HG02840 (cell line): ENCODE measurements at regions not wholly inside any gene's neighbourhood (a gene's known extent, or its start where the extent isn't known, plus 50 kb on each side); places are given as distances from the start of the nearest gene placed in this dataset.
"Not testable (repeated sequence)": the region's sequence is repeated elsewhere in the genome, so short reads cannot be mapped to it uniquely, and the experiment has no call there.

Experiments
- ATAC-seq: cut with Tn5 transposase; IDR thresholded peaks from one replicate; pipeline ENCODE4 v1.9.1; 2021; ENCODE audit warnings: mild to moderate bottlenecking, moderate library complexity, moderate number of reproducible peaks; ENCODE audit not compliant: unreplicated experiment, low FRiP score

DNA sequence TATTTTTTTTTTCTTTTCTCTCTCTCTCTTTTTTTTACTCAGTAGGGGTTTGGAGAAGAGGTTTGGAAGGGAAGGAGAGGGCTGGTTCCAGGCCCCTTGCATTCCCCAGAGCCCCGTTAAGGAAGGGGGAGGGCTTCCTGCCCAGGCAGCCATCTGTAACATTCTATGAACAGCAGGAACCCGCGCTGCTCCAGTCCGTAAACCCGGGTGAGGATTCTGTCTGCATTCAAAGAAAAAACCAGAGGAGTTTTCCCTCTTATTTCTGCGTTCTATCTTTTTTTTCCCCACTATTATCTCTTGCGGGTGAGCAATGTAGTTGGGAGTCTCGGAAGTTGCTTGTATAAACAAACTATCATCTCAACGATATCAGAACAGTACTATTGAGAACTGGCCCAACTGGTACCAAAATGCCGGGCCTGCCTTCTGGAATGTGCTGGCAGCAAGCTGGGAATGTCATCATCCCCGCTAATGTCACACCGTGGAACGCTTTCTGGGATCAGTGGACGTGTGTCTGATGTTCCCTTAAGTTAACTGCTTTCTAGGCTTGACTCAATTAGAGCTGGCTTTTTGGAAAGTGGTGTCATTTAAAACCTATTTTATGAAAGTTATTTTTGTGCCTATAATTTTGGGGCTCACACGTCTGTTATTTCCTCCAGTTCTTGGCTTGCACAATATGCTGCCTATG lies 153.1 kb upstream of the MEOX2 start:
- ATAC-seq, result no peak

DNA sequence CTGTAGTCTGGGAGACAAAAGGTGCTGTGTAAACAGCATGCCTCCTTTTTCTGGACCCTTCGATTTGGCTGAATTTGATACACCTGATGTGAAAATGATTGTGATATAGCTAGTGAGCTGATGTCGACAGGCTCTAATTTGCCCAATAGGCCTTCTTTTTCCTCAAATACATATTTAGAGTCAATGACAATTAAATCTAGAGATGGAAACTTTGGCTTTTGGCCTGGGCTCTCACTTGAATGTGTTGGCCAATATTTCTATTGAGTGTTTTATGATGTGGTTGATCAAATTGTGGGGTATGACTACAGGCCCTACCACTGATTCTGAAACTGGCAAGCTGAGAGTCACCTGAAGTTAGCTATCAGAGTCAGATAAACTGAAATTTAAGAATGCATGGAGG lies 151.8 kb upstream of the MEOX2 start:
- no peak for ATAC-seq

DNA sequence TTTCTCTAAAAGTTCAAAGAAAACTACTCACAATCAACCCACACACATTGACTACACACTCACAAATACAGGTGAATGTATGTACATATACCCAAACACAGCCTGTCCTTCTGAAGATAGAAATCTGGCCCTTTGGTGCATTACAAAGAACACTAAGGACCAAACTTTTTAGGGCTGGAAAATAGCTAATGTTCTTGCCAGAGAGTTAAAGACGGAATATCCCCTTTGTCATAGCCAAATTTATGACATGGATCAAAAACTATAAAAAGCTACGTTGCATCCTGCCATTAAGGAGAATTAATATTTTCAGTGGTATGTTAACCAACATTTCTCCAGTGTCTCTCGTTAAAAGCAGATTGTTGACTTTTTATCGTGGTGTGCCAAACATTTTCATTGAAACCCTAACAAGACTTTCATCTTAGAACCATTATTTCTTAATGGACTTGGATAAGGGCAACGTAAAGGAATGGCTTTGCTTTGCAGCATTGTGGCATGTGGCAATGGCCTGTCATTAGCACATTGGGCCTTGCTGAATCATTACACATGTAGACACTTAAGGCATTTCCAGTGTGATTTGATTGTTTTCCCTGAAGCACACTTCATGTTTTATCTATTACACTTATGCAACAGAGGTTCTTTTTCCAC lies 150.9 kb upstream of the MEOX2 start:
- no peak for ATAC-seq

DNA sequence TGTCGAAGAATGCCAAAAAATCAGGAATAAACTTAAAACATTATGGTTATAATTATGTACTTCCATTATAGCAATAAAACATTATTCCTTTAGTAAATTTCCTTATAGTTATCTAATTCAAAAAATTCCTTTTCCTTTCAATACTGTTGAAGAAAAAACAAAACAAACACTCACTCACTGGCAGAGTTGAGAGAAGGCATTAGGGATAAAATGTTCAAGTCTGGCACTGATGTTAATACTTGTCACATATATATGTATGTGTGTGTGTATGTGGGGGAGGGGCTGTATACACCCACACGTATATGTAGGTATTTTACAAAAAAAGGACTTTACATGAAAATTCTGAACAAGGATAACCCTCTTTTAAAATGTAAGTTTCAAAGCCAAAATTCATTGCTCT lies 150.2 kb upstream of the MEOX2 start:
- ATAC-seq, result no peak

DNA sequence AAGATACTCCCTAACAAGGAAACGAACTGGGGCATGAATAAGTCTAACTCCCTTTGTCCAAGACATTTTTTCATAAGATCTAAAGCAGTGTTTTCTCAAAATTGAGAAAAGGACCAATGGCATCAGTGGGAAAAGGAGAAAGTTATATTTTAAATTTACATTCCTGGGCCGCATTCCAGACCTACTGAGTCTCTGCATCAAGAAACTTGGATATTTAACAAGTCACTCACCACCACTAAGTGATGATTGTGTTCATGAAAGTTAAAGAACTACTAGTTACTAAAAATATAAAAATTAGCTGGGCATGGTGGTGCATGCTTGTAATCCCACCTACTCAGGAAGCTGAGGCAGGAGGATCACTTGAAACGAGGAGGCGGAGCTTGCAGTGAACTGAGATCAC lies 149.6 kb upstream of the MEOX2 start:
- ATAC-seq, result no peak

DNA sequence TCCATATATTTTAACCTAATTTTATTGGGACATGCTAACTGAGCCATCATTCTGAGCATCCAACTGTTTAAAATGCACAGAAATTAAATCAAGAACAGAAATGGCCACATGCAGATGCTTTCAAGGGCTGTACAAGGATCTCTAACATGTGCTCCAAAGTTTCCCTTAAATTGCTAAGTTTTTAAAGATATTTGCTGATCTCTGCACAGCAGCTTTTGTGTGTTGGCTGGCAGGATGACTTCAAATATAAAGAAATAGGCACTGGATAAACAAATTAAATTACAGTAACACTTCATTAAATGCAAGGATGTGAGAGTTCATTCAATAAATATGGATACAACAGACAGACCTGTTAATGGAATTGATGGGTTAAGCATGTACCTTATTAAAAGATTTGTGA lies 148.0 kb upstream of the MEOX2 start:
- no peak for ATAC-seq

DNA sequence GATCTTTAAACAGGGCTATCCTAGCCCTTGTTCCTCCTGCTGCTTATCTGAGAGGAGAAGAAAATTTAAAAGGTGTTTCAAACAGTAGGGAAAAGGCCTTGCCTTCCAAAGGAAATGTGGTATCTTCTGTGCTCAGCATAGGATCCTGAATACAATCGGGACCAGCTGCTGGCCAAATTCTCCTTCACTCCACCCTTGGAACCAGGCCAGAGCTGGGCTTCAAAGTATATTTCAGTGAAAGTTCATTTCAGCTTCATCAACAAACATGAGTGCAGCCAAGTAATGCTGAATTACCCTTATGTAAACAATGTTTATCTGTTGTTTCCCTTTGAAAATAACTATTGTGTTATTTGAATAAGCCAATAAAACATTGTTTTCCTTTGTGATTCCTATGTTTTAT lies 146.5 kb upstream of the MEOX2 start:
- ATAC-seq, result no peak

DNA sequence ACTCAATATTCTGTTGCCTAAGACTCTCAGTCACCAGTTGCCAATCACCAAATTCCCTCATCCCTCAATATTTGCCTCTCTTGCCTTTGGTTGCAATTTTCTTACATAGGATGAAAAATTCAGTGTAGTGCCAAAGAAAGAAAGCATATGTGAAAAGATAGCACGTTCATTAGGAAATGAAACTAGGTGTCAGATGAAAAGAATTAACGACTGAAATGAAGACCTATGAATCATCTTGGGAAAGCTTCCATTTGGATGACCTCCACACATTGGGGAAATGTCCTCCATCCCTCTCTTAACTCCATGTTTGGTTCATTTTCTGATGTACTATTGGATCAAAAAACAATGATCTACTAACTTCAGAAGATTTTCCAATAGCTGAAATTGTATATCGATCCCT lies 145.1 kb upstream of the MEOX2 start:
- no peak for ATAC-seq

DNA sequence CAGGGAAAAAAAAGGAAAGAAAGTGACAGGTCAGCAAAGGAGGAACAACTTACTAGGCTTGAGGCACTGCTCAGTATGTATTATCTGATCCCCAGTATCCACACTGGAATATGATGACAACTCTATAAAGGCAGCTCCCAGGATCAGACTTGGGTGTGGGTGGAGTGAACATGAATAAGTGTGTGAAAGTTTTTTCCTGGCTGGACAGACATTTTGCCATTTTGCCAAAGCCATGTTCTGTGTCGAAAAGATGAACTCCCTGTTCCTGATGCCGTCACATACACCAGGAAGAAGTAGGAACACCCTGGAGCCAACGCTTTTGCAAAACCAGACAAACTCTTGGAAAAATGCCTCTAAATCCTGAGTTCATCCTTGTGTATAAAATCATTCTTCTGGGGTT lies 143.2 kb upstream of the MEOX2 start:
- ATAC-seq, result no peak

DNA sequence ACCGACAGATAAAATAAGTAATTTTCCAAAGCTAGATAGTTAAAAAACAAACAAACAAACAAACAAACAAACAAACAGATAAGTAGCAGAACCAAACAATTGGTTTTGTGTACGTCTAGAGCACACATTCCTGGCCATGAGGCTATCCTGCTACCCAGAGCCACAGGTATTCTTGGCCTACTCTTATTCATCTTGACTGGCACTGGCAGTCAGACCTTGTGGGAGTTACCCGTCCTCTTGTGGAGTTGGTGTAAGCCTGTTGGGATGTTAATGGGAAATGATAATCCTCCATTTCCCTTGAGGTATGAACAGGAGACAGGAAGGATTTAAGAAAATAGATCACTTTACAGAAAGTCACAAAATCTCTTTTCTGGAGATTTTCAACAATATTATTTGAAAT lies 142.4 kb upstream of the MEOX2 start:
- ATAC-seq, result no peak

DNA sequence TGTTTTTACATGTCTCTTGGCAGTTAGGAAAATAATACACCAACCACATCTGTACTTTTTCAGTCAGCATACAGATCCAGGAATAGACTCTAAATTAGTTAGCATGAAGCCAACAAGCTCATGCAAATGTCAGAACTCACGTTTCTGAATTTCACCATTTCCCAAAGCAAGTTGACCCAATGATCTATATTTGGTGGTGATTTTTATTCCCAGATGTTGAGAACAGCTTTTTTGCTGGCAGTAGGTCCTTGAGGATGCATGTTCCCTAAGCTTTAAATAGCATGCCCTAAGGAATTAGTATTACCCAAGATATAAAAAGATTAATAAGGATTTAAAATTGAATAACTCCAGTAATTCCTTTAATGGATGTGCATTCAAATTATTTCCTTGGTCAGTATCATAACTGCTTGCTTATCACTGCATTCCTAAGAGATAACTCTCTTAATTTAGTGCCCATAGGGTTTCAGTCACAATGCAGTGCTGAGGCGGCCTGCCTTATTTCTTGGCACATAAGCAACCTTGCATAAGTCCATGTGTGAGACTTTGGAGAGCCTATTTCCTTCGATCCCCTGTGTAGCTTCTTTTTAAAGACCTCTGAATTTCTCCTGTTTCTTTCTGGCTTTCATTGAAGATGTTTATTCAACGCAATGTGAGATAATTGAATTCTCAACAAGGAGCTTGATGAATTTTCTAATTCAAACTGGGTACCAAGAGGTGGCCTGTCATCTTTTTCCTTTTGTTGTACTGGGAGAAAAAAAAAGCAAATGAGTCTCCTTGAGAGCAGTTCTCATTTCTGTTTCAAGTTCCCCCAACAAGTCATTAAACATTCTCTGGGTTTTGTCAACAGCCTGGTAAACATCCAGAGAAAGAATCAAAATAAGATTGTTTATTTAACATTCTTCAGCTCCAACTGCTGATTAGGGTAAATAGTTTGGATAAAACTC lies 135.3 kb upstream of the MEOX2 start:
- ATAC-seq, result no peak

DNA sequence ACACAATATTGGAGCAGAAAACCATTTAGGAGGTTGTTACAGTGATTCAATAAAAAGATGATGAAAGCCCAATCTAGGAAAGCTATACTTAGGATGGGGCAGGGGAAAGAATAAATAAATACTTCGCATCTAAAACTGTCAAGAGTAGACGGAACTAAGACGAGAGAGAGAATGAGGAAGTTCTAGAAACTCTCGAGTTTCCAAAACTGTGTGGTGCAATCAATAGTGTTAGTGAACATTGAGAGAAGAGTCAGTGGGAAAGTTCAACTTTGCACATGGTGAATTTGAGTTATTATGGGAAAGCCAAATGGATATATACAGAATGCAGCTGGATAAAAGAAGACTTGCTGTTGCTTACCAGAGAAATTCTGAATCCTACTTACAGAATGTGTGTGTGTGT lies 133.8 kb upstream of the MEOX2 start:
- ATAC-seq, result no peak

DNA sequence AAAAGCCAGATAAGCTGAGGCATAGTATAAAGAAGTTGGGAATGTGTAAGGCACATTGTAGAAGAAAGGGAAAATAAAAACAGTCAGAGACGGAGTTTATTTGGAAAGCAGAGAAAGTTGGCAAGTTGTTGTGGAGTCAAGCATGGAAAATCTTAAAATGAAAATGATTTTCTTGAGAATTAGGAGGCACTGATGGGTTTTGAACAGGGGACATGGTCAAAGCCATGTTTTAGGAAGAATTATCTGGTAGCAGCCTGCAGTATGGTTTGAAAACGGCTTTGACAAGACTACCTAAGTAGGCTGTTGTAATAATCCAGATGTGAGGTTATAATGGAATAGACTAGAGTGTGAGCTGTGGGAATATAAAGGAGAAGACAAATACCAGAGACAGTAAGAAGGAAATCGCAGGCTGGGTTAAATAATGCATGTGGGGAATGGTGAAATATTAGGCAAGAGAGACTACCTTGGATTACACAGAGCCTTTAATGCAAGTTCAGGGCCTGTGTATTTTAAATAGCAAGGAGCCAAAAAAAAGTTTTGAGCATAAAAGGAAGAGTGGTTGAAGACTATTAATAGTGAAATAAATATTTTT lies 130.4 kb upstream of the MEOX2 start:
- ATAC-seq, result no peak

DNA sequence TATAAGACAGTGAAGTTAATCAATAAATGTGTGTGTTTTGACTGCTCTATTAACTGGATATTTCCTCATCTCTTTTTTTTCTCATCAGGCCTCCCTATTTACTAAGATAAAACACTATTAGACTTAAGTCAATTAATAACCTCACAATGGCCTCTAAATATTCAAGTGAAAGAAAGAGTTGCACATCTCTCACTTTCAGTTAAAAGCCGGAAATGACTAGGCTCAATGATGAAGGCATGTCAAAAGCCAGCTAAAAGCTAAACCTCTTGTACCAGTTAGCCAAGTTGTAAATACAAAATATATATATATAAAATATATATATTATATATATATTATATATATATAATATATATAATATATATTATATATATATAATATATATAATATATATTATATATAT lies 127.0 kb upstream of the MEOX2 start:
- ATAC-seq, result no peak

DNA sequence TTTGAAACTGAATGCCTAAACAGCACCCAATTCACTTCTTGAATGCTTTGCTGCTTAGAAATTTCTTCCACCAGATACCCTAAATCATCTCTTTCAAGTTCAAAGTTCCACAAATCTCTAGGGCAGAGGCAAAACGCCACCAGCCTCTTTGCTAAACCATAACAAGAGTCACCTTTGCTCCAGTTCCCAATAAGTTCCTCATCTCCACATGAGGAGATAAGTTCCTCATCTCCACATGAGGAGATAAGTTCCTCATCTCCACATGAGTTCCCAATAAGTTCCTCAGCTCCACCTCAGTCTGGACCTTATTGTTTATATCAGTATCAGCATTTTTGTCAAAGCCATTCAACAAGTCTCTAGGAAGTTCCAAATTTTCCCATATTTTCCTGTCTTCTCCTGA lies 123.9 kb upstream of the MEOX2 start:
- ATAC-seq, result not testable (repeated sequence)

DNA sequence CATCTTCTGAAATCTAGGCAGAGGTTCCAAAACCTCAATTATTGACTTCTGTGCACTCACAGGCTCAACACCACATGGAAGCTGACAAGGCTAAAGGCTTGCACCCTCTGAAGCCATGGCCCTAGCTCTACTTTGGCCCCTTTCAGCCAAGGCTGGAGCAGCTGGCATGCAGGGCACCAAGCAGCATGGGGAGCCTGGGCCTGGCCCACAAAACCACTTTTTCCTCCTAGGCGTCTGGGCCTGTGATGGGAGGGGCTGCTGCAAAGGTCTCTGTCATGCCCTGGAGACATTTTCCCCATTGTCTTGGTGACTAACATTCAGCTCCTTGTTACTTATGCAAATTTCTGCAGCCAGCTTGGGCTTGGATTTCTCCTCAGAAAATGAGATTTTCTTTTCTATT lies 123.5 kb upstream of the MEOX2 start:
- ATAC-seq, result not testable (repeated sequence)

DNA sequence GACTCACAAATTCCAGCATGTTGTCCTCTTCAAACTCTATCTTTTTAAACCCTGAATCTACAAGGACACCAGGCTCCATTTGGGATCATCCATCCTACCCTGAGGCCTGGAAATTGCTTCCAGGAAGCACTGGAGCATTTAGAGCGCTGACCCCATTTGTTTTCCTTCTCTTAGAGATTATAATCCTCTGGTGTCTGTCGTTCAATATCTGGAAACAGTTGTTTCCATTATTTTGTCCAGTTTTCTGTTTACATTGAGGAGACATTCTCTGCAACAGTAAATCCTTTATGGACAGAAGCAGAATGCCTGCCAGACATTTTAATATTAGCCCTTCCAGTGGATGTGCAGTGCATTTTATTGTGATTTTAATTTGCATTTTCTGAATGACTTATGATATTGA lies 119.4 kb upstream of the MEOX2 start:
- no peak for ATAC-seq

DNA sequence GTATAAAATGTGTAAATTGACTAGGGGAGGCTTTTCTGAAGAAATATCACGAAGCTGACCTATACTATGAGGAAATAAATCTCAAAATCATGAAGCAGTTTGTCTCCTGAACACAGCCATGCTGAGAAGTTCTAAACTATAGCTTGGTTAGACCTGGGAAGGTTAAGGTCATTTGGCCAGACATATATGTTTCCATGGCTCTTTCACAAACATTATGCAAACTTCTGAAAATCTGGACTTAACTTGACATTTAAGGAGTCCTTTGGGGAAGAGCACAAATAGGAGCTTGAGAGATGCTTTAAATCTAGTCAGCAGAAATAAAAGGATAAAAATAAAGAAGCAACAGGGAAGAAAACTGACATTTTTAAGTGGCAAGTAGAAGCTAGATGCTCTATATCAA lies 115.9 kb upstream of the MEOX2 start:
- ATAC-seq, result no peak

DNA sequence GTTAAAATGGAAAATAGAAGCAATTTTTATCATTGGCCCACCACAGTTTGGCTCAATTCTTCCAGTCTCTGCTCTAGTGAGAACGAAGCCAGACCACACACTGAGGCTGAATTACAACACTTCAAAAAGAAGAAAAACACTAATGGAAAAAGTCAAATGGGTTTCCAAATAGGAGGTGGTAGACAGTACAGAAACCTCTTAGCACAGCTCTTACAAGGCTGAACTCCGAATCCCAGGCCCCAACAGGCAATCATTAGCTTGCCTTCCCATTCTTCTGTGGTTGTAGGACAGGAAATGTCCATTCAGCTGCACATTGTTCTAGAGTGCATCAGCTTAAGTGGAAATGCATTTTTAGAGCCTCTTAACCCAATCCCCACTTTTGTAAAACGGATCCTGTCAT lies 115.1 kb upstream of the MEOX2 start:
- ATAC-seq, result no peak

DNA sequence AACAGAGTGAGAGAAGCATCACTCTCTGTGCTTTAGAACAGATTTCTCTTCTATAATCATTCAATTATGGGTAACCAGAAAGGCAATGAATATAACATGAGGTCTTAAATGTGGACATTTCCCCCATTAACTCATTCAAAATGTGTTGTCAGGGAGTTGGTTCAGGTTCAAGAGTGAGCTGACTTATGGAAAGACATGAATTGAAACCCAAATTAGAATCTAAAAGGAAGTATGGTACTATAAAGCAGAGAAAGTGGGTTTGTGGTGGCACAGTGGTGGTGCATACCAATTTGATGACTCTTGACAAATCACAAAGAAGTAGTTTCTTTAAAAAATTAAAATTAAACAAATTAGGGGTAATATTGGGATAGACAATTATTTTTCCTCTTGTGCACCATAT lies 114.6 kb upstream of the MEOX2 start:
- no peak for ATAC-seq

DNA sequence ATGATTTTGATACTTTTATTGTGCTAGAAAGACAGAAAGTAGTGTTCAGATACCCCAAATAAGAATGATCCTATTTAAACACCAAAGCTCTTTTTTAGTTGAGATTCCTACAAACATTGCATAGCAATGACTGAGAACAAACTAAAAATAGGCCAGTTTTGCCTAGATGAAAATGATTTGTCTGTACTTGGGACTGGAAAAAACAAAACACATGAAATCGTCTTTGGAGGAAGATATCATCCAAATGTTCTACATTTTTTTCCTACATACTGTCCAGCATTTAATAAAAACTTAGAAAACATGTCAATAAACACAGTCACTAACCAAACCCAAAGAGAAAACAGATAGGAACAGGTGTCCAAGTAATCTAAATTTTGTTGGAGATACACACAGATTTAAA lies 111.6 kb upstream of the MEOX2 start:
- ATAC-seq, result no peak
